ENCODE measurements at regions not wholly inside any gene's neighbourhood (a gene's known extent, or its start where the extent isn't known, plus 50 kb on each side); places are given as distances from the start of the nearest gene placed in this dataset.

GRCh38 chr13:84050536-84050935, 168.3 kb upstream of the SLITRK1 start:
- H3K27ac ChIP-seq (ENCODE audit: insufficient read depth, low read length) = no peak overlapping the region
- H2AK9ac ChIP-seq (replicated peaks; ENCODE audit: low read depth, low read length, poor library complexity) = no peak overlapping the region
- no peak overlapping the region for H3K4me3 ChIP-seq (ENCODE audit: insufficient read depth, low read depth, low read length)
- H4K8ac ChIP-seq (ENCODE audit: low read depth in 2 of 2, low read length in 2 of 2) = no peak overlapping the region
- H3K27me3 ChIP-seq (ENCODE audit: control insufficient read depth, insufficient read depth, low read length) = no peaks in the 10 kb centered on the region
- TF ChIP-seq SMC3 (IDR thresholded peaks at IDR 0.05; ENCODE audit: low read depth, low read length) = no peak
- no peak for TF ChIP-seq RCOR1 (IDR thresholded peaks at IDR 0.05; ENCODE audit: insufficient replicate concordance, low read length)
- TF ChIP-seq NFE2L2 (IDR thresholded peaks at IDR 0.05; ENCODE audit: low read depth, low read length) = no peak
- no peak for TF ChIP-seq USF2 (IDR thresholded peaks at IDR 0.05; ENCODE audit: low read depth, low read length)
- TF ChIP-seq RFX5 (IDR thresholded peaks at IDR 0.05; ENCODE audit: low read depth, low read length) = no peak
- H4K91ac ChIP-seq (ENCODE audit: insufficient read depth, low read depth, low read length) = no peak overlapping the region
- no peaks in the 10 kb centered on the region; the same call in 1 of the 2 replicates for H3K9me3 ChIP-seq (ENCODE audit: control insufficient read depth, insufficient read depth, low read length)
- no peak overlapping the region for H2AFZ ChIP-seq (replicated peaks; ENCODE audit: low read length, poor library complexity)
- CTCF ChIA-PET = no interaction called here
- in situ Hi-C loops (cut with MboI; ENCODE audit: low sequenced_read_pairs) (no loop called here), intact Hi-C loops (cut with micrococcal nuclease) (no loop called here), dilution Hi-C loops (cut with HindIII; ENCODE audit: low sequenced_read_pairs, unreplicated experiment) (no loop called here)
- no peak overlapping the region for H2AK5ac ChIP-seq (ENCODE audit: low read depth, low read length)
- no peak overlapping the region for H3K9ac ChIP-seq (ENCODE audit: low read depth, low read length)
- no peak overlapping the region for H3K56ac ChIP-seq (ENCODE audit: extremely low read depth, insufficient read depth, low read length)
- ATAC-seq (ENCODE audit: low read depth) (no peak), DNase-seq (no peak)
- no peak overlapping the region for H3K23ac ChIP-seq (ENCODE audit: low read depth, low read length)
- WGBS, 2 experiments (ENCODE audit: extremely low coverage in 2 of 2, insufficient read length in 1 of 2) = no CpG with 5 or more reads among the region's 3 CpGs
- no peaks in the 10 kb centered on the region for H3K79me1 ChIP-seq (ENCODE audit: low read depth in 1 of 2, low read length in 2 of 2)
- H3K4me2 ChIP-seq (ENCODE audit: low read depth, low read length) = no peak overlapping the region
- H4K5ac ChIP-seq (ENCODE audit: low read depth, low read length) = no peak overlapping the region
- POLR2A ChIA-PET (ENCODE audit: unreplicated experiment) = no interaction called here
- H3K36me3 ChIP-seq (ENCODE audit: control insufficient read depth, insufficient read depth, low read length) = no peaks in the 10 kb centered on the region
- no peak overlapping the region for H3K14ac ChIP-seq (replicated peaks; ENCODE audit: low read depth, low read length)
- no TSS peak for BruUV-seq (replicated peaks)
- no peaks in the 10 kb centered on the region for H4K20me1 ChIP-seq (ENCODE audit: insufficient read depth, low read length)
- no peak overlapping the region for H3K18ac ChIP-seq (ENCODE audit: low read depth, low read length)
- H3K4me1 ChIP-seq (ENCODE audit: control insufficient read depth, insufficient read depth, low read length) = no peaks in the 10 kb centered on the region
- H2BK120ac ChIP-seq (ENCODE audit: low read depth, low read length) = no peak overlapping the region
- no peaks in the 10 kb centered on the region for H3K9me1 ChIP-seq (ENCODE audit: insufficient read depth, low read length)
- no peak overlapping the region for H2BK20ac ChIP-seq (ENCODE audit: low read depth, low read length)
- no peak overlapping the region for H2BK15ac ChIP-seq (ENCODE audit: low read depth, low read length)
- H2BK5ac ChIP-seq (ENCODE audit: low read depth, low read length, poor library complexity, severe bottlenecking) = no peak overlapping the region
- H3K4ac ChIP-seq (ENCODE audit: low read depth, low read length) = no peak overlapping the region

Measured in IMR-90 (cell line).